ENCODE measurements at regions not wholly inside any gene's neighbourhood (a gene's known extent, or its start where the extent isn't known, plus 50 kb on each side); places are given as distances from the start of the nearest gene placed in this dataset.
A peak's percentile ranks its signal among the peaks of the same experiment; 100 is the strongest.

GRCh38 chr5:89407054-89407453, 524.1 kb upstream of the MEF2C start:
- H3K27ac ChIP-seq (ENCODE audit: low read depth in 1 of 2, low read length in 2 of 2): no peak overlapping the region
- ATAC-seq (ENCODE audit: low FRiP score) (no peak), DNase-seq (no peak)
- no peaks in the 10 kb centered on the region for H3K4me1 ChIP-seq (ENCODE audit: control insufficient read depth in 1 of 2, insufficient read depth in 2 of 2, low read length in 2 of 2)
- H3K4me3 ChIP-seq (ENCODE audit: low read length in 2 of 2): no peak overlapping the region
- no peaks in the 10 kb centered on the region for H3K9me3 ChIP-seq (ENCODE audit: control insufficient read depth, low read length)
- 6 to 13% methylated on average over 3 of the region's 3 CpGs for WGBS, 2 donors
- no peaks in the 10 kb centered on the region for H3K27me3 ChIP-seq (ENCODE audit: control insufficient read depth in 1 of 2, insufficient read depth in 2 of 2, low read length in 1 of 2)
- no peaks in the 10 kb centered on the region for H3K36me3 ChIP-seq (ENCODE audit: control insufficient read depth in 1 of 2, insufficient read depth in 2 of 2, low read length in 1 of 2)
- intact Hi-C loops (cut with DNase I): no loop called here

DNA sequence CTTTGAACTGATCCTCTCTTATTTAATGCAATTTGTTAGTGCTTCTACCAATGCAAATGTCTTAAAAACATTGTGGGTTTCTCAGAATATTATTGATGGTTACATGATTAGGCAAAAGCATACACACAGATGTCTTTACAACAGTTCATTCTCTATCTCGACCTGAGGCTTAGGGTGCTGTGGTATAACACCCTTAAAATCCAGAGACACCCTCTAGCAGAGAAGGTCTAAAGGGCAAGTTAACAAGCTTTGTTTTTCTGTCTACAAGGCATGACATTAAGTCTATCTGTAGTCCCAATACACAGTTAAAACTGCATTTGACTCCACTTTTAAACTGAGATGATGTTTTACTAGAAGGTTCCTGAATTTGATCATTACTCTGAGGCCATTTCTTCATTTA, 518.7 kb upstream of the MEF2C start:
- Histone ChIP-seq H3K4me1 (ENCODE audit: control insufficient read depth in 1 of 2, insufficient read depth in 2 of 2, low read length in 2 of 2) (peaks cover 0 to 3% of the 10 kb centered on the region in 2 donors), H3K36me3 (ENCODE audit: control insufficient read depth in 1 of 2, insufficient read depth in 2 of 2, low read length in 1 of 2) (no peaks in the 10 kb centered on the region), H3K27ac (ENCODE audit: low read depth in 1 of 2, low read length in 2 of 2) (no peak overlapping the region), H3K4me3 (ENCODE audit: low read length in 2 of 2) (no peak overlapping the region), H3K9me3 (ENCODE audit: control insufficient read depth, low read length) (no peaks in the 10 kb centered on the region), H3K27me3 (ENCODE audit: control insufficient read depth in 1 of 2, insufficient read depth in 2 of 2, low read length in 1 of 2) (no peaks in the 10 kb centered on the region)
- no peak for DNase-seq
- intact Hi-C loops (cut with DNase I): no loop called here
- no peak for ATAC-seq (ENCODE audit: low FRiP score)
- WGBS, 2 donors: 89 to 92% methylated on average over 1 of the region's 1 CpG

- ATAC-seq (ENCODE audit: low FRiP score) (no peak), DNase-seq (peak in 1 of 2 donors; percentile 39)
- H3K9me3 ChIP-seq (ENCODE audit: control insufficient read depth, low read length): no peaks in the 10 kb centered on the region
- no peaks in the 10 kb centered on the region for H3K36me3 ChIP-seq (ENCODE audit: control insufficient read depth in 1 of 2, insufficient read depth in 2 of 2, low read length in 1 of 2)
- intact Hi-C loops (cut with DNase I): no loop called here
- WGBS, 2 donors: 92 to 95% methylated on average over 3 of the region's 3 CpGs
- H3K27me3 ChIP-seq (ENCODE audit: control insufficient read depth in 1 of 2, insufficient read depth in 2 of 2, low read length in 1 of 2): no peaks in the 10 kb centered on the region
- H3K4me3 ChIP-seq (ENCODE audit: low read length in 2 of 2): no peak overlapping the region
- H3K27ac ChIP-seq (ENCODE audit: low read depth in 1 of 2, low read length in 2 of 2): no peak overlapping the region
- peaks cover 0 to 3% of the 10 kb centered on the region in 2 donors for H3K4me1 ChIP-seq (ENCODE audit: control insufficient read depth in 1 of 2, insufficient read depth in 2 of 2, low read length in 2 of 2)
These were observed 518.0 kb upstream of the MEF2C start for GRCh38 chr5:89401012-89401411.

DNA sequence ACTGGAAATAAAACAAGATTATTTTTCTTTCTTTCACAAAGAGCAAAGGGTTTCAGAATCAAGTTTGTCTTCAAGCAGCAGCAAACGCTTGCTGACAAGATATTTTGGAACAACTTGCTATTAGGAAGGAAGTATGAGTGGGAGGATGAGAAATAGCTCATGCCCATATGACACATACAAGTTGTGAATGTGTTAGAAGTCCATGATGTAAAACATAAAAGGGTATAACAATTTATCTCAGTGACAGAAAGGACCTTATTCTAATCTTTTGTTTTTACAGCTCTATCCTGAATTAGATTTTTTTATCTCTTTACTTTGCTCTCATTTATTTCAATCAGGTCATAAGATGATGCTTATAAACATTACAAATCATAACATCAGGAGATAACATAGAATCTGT, 516.6 kb upstream of the MEF2C start:
- no peak overlapping the region for H3K4me3 ChIP-seq (ENCODE audit: low read length in 2 of 2)
- intact Hi-C loops (cut with DNase I): no loop called here
- H3K27ac ChIP-seq (ENCODE audit: low read depth in 1 of 2, low read length in 2 of 2): no peak overlapping the region
- no peaks in the 10 kb centered on the region for H3K27me3 ChIP-seq (ENCODE audit: control insufficient read depth in 1 of 2, insufficient read depth in 2 of 2, low read length in 1 of 2)
- H3K36me3 ChIP-seq (ENCODE audit: control insufficient read depth in 1 of 2, insufficient read depth in 2 of 2, low read length in 1 of 2): no peaks in the 10 kb centered on the region
- ATAC-seq (ENCODE audit: low FRiP score) (no peak), DNase-seq (no peak)
- peaks cover 0 to 3% of the 10 kb centered on the region in 2 donors for H3K4me1 ChIP-seq (ENCODE audit: control insufficient read depth in 1 of 2, insufficient read depth in 2 of 2, low read length in 2 of 2)
- 39 to 46% methylated on average over 1 of the region's 1 CpG for WGBS, 2 donors
- H3K9me3 ChIP-seq (ENCODE audit: control insufficient read depth, low read length): no peaks in the 10 kb centered on the region

- no peak overlapping the region for H3K4me3 ChIP-seq (ENCODE audit: low read length in 2 of 2)
- intact Hi-C loops (cut with DNase I): no loop called here
- no peak for DNase-seq
- no peaks in the 10 kb centered on the region for H3K36me3 ChIP-seq (ENCODE audit: control insufficient read depth in 1 of 2, insufficient read depth in 2 of 2, low read length in 1 of 2)
- H3K27ac ChIP-seq (ENCODE audit: low read depth in 1 of 2, low read length in 2 of 2): no peak overlapping the region
- no peak for ATAC-seq (ENCODE audit: low FRiP score)
- H3K9me3 ChIP-seq (ENCODE audit: control insufficient read depth, low read length): no peaks in the 10 kb centered on the region
- H3K4me1 ChIP-seq (ENCODE audit: control insufficient read depth in 1 of 2, insufficient read depth in 2 of 2, low read length in 2 of 2): peaks cover 0 to 3% of the 10 kb centered on the region in 2 donors
- 86 to 97% methylated on average over 1 of the region's 1 CpG for WGBS, 2 donors
- H3K27me3 ChIP-seq (ENCODE audit: control insufficient read depth in 1 of 2, insufficient read depth in 2 of 2, low read length in 1 of 2): no peaks in the 10 kb centered on the region
These were observed 514.1 kb upstream of the MEF2C start for GRCh38 chr5:89397096-89397495.

DNA sequence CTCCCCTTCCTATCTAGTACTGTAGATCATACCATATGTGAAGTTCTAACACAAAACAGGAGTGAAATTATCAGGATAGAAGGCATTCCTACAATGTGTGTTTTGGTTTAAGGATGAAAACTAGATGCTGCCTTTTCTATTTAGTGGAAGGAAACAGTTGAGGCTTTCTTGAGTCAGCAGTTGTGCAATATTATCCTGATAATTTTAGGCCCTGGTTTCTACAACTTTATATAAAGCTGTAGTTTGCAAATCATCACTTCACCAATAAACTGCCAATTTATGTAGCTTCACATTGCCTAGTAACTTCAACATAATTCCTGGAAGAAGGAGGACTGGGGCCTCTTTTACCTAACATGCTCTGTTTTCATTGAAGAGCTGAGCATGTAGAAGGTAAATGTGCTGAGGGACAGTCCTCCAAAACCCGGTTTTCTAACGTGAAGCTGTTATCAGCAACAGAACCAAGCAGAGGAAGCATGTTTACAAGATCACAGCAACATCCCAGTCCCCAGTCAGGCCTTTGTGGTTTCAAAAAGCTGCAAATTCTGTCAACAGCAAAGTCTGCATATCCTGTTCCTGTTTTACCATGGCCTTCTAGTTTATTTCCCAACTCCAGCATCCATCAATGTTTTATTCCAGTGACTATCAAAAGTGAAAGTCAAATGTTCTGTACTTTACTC, 513.4 kb upstream of the MEF2C start:
- no peaks in the 10 kb centered on the region for H3K27me3 ChIP-seq (ENCODE audit: control insufficient read depth in 1 of 2, insufficient read depth in 2 of 2, low read length in 1 of 2)
- H3K9me3 ChIP-seq (ENCODE audit: control insufficient read depth, low read length): no peaks in the 10 kb centered on the region
- H3K27ac ChIP-seq (ENCODE audit: low read depth in 1 of 2, low read length in 2 of 2): peak overlapping the region in 1 of 2 donors; percentile 8
- DNase-seq (no peak), ATAC-seq (ENCODE audit: low FRiP score) (peak; percentile 44)
- no peak overlapping the region for H3K4me3 ChIP-seq (ENCODE audit: low read length in 2 of 2)
- H3K36me3 ChIP-seq (ENCODE audit: control insufficient read depth in 1 of 2, insufficient read depth in 2 of 2, low read length in 1 of 2): no peaks in the 10 kb centered on the region
- 18 to 25% methylated on average over 2 of the region's 2 CpGs for WGBS, 2 donors
- H3K4me1 ChIP-seq (ENCODE audit: control insufficient read depth in 1 of 2, insufficient read depth in 2 of 2, low read length in 2 of 2): peaks cover 0 to 3% of the 10 kb centered on the region in 2 donors
- intact Hi-C loops (cut with DNase I): no loop called here

- H3K27me3 ChIP-seq (ENCODE audit: control insufficient read depth in 1 of 2, insufficient read depth in 2 of 2, low read length in 1 of 2): no peaks in the 10 kb centered on the region
- H3K27ac ChIP-seq (ENCODE audit: low read depth in 1 of 2, low read length in 2 of 2): no peak overlapping the region
- no peak for DNase-seq
- intact Hi-C loops (cut with DNase I): no loop called here
- ATAC-seq (ENCODE audit: low FRiP score): no peak
- H3K36me3 ChIP-seq (ENCODE audit: control insufficient read depth in 1 of 2, insufficient read depth in 2 of 2, low read length in 1 of 2): no peaks in the 10 kb centered on the region
- no peak overlapping the region for H3K4me3 ChIP-seq (ENCODE audit: low read length in 2 of 2)
- no peaks in the 10 kb centered on the region for H3K9me3 ChIP-seq (ENCODE audit: control insufficient read depth, low read length)
- peaks cover 0 to 3% of the 10 kb centered on the region in 2 donors for H3K4me1 ChIP-seq (ENCODE audit: control insufficient read depth in 1 of 2, insufficient read depth in 2 of 2, low read length in 2 of 2)
These were observed 512.1 kb upstream of the MEF2C start for GRCh38 chr5:89395111-89395510.

GRCh38 chr5:89388872-89389271, 505.9 kb upstream of the MEF2C start:
- Histone ChIP-seq H3K4me1 (ENCODE audit: control insufficient read depth in 1 of 2, insufficient read depth in 2 of 2, low read length in 2 of 2) (no peaks in the 10 kb centered on the region), H3K9me3 (ENCODE audit: control insufficient read depth, low read length) (no peaks in the 10 kb centered on the region), H3K27me3 (ENCODE audit: control insufficient read depth in 1 of 2, insufficient read depth in 2 of 2, low read length in 1 of 2) (no peaks in the 10 kb centered on the region), H3K36me3 (ENCODE audit: control insufficient read depth in 1 of 2, insufficient read depth in 2 of 2, low read length in 1 of 2) (no peaks in the 10 kb centered on the region), H3K4me3 (ENCODE audit: low read length in 2 of 2) (no peak overlapping the region), H3K27ac (ENCODE audit: low read depth in 1 of 2, low read length in 2 of 2) (no peak overlapping the region)
- ATAC-seq (ENCODE audit: low FRiP score): no peak
- intact Hi-C loops (cut with DNase I): no loop called here
- 94 to 95% methylated on average over 2 of the region's 2 CpGs for WGBS, 2 donors
- no peak for DNase-seq

GRCh38 chr5:89384391-89384790, 501.4 kb upstream of the MEF2C start:
- DNase-seq (no peak), ATAC-seq (ENCODE audit: low FRiP score) (no peak)
- H3K27ac ChIP-seq (ENCODE audit: low read depth in 1 of 2, low read length in 2 of 2): no peak overlapping the region
- H3K4me1 ChIP-seq (ENCODE audit: control insufficient read depth in 1 of 2, insufficient read depth in 2 of 2, low read length in 2 of 2): no peaks in the 10 kb centered on the region
- no peaks in the 10 kb centered on the region for H3K27me3 ChIP-seq (ENCODE audit: control insufficient read depth in 1 of 2, insufficient read depth in 2 of 2, low read length in 1 of 2)
- no peak overlapping the region for H3K4me3 ChIP-seq (ENCODE audit: low read length in 2 of 2)
- H3K36me3 ChIP-seq (ENCODE audit: control insufficient read depth in 1 of 2, insufficient read depth in 2 of 2, low read length in 1 of 2): no peaks in the 10 kb centered on the region
- H3K9me3 ChIP-seq (ENCODE audit: control insufficient read depth, low read length): no peaks in the 10 kb centered on the region
- intact Hi-C loops (cut with DNase I): no loop called here
- WGBS, 2 donors: 81 to 82% methylated on average over 5 of the region's 5 CpGs
